ENCODE measurements at regions not wholly inside any gene's neighbourhood (a gene's known extent, or its start where the extent isn't known, plus 50 kb on each side); places are given as distances from the start of the nearest gene placed in this dataset.

DNA sequence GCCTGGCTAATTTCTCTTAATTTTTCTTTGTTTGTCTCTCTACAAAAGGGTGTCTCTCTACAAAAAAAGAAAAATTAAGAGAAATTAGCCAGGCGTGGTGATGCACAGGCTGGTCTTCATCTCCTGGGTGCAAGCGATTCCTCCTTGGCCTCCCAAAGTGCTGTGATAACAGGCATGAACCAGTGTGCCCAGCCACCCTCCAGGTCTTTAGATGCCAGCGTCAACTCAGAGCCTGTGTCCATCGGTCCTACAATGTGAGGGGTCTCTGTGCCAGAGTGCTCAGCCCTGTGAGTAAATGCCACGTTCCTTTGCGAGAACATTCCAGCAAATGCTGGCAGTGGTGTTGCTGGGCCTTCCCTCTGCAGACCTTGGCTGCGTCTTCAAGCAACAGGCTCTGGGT lies 62.7 kb downstream of the IGF2 start:
- no peak for TF ChIP-seq PHB (CRISPR knock-in tag; IDR thresholded peaks at IDR 0.05)
- no peak for TF ChIP-seq ELF1 (tag; IDR thresholded peaks at IDR 0.05)
- no peak for TF ChIP-seq ZNF324 (CRISPR knock-in tag; IDR thresholded peaks at IDR 0.05)
- TF ChIP-seq, protein P1, sequence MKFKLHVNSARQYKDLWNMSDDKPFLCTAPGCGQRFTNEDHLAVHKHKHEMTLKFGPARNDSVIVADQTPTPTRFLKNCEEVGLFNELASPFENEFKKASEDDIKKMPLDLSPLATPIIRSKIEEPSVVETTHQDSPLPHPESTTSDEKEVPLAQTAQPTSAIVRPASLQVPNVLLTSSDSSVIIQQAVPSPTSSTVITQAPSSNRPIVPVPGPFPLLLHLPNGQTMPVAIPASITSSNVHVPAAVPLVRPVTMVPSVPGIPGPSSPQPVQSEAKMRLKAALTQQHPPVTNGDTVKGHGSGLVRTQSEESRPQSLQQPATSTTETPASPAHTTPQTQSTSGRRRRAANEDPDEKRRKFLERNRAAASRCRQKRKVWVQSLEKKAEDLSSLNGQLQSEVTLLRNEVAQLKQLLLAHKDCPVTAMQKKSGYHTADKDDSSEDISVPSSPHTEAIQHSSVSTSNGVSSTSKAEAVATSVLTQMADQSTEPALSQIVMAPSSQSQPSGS (CRISPR knock-in tag; IDR thresholded peaks at IDR 0.05) = no peak
- no peak for TF ChIP-seq SMARCC2 (IDR thresholded peaks at IDR 0.05; ENCODE audit: low read depth)

Measured in K562 (cell line).